Daoy (cell line): ENCODE measurements at regions not wholly inside any gene's neighbourhood (a gene's known extent, or its start where the extent isn't known, plus 50 kb on each side); places are given as distances from the start of the nearest gene placed in this dataset.
A peak's percentile ranks its signal among the peaks of the same experiment; 100 is the strongest.

Experiments
- DNase-seq: peaks from one replicate; pipeline ENCODE4 v3.0.0-alpha.2; 2015; ENCODE audit warnings: low read depth

DNA sequence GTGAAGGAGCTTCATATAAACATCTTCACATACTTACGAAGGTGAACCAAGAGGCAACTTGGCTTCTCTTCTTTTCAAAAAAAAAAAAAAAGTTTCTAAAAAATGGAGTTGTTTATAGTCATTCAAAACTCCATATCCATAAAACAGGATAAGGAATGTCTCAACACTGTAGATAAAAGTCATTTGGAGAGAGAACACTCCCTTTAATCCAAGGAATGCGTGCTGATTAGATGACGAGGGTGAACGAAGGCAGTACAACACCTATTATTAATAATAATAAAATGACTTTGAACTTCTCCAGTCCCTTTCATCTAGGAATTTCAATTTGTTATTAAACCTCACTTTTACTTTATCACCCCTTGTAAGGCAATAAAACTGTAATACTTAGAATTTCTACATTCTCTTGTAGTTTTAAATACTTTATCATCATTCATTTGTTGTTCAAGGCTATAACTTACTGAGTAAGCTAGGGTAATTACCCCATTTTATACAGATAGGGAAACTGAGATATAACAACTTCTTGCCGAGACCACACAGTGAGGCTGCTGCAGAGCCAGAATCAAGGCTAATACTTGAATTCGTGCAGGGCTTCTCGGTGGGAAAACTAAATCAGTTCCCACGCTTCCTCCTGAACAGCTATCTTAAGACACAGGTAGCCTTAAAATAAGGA lies 377.1 kb downstream of the EFNA5 start:
- no peak for DNase-seq

- DNase-seq = no peak
Measured at GRCh38 chr5:107291866-107292265, 378.9 kb downstream of the EFNA5 start.

GRCh38 chr5:107290780-107291398 lies 379.8 kb downstream of the EFNA5 start:
- DNase-seq = no peak

GRCh38 chr5:107289030-107289714 lies 381.6 kb downstream of the EFNA5 start:
- DNase-seq = no peak

- no peak for DNase-seq
Measured at GRCh38 chr5:107286447-107287098, 384.2 kb downstream of the EFNA5 start.

DNA sequence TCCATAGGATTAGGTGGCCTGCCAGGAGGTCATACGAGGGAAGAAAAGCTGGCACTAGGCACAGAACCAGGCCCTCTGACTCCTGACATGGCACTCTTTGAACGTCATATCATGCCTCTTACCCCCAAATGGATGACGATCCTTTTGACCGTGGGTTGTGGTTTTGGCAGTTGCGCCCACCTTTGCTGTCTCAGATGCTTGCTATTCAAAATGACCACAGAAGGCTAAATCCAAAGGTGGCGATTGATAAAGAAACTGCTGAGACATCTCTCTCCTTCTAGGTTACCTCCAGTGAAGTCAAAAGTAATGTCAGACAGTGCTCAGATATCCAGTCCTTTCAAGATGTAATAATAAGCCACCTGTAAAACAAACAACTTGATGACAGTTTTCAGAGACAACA lies 385.0 kb downstream of the EFNA5 start:
- peak; percentile 75 for DNase-seq

GRCh38 chr5:107284822-107285525 lies 385.8 kb downstream of the EFNA5 start:
- DNase-seq = peak; percentile 83

DNA sequence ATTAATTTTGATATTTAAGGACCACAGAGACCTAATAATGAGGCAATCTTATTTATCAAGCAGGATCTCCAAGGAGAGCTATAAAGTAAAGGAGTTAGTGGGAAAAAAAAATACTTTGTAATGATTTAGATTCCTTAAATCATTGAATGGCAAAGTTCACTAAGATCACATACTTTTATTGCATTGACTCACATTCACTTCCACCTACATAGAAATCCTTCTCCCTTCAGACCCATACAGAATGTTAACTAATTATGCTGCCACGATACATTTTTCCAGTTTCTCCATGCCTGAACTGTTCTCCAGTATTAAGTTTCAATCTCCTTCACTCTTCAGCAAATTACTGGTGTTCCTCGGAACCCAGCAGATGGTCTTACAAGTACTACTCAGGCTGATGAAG lies 388.7 kb downstream of the EFNA5 start:
- DNase-seq = no peak

- DNase-seq = no peak
Measured at GRCh38 chr5:107278774-107279173, 392.0 kb downstream of the EFNA5 start.

GRCh38 chr5:107277485-107278125 lies 393.1 kb downstream of the EFNA5 start:
- DNase-seq = no peak

DNA sequence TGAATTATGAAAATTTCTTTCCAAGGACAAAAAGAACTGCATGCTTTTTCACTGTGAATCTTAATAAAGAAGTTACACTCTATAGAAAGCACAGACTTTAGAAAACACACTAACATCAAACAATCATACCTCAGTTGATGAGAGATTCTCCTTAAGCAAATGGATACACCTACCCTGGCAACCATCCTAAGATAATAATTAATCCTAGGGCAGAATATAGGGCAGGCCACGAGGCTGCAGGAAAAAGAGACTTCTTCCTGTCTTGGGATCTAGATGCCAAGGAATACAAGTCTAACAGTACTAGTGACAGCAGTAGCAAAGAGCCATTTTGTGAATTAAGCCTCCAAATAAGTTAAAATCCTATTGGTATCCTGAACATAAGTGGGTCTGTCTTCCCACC lies 395.4 kb downstream of the EFNA5 start:
- DNase-seq = no peak

GRCh38 chr5:107274571-107274970 lies 396.2 kb downstream of the EFNA5 start:
- DNase-seq = no peak

DNA sequence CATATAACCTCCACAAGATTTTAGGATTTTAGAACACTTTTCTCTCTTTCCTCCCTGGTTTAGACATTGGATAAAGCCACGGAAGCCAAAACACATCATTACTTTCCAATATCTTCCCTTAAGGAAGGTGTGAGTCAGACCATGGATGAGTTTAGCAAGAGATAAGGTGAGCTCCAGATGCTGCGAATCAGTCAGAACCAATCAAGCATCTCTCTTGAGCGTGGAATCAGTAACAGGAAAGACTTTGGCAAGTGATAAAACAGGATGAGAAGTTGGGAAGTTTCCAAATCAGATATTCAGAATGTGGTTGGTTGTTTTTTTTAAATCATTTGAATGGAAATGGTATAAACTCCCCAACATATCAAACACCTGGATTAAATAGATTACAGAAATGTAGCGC lies 397.8 kb downstream of the EFNA5 start:
- peak; percentile 27 for DNase-seq

GRCh38 chr5:107272509-107272908 lies 398.2 kb downstream of the EFNA5 start:
- no peak for DNase-seq

- DNase-seq = no peak
Measured at GRCh38 chr5:107271682-107272350, 398.9 kb downstream of the EFNA5 start.

GRCh38 chr5:107270561-107270960 lies 400.2 kb downstream of the EFNA5 start:
- DNase-seq = no peak

- DNase-seq = no peak
Measured at GRCh38 chr5:107269678-107270077, 401.1 kb downstream of the EFNA5 start.

- no peak for DNase-seq
Measured at GRCh38 chr5:107269256-107269655, 401.5 kb downstream of the EFNA5 start.

DNA sequence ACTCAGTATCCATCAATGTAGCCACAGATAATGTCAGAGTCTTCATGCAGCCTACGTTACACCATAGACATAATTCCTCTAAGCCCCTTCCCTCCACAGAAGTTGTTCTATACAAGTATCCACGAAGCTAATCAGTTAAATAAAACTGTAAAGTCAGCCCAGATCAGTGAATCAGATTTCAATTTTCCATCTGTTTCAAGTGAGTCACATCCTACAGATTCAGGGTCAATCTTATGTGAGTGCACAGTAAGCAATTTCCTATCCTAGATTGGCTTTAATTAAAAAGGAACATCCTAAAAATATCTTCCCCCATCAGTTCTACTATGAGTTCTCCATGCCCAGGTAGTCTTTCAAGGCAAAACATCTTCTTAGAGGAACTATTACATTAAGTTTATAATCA lies 402.5 kb downstream of the EFNA5 start:
- no peak for DNase-seq

DNA sequence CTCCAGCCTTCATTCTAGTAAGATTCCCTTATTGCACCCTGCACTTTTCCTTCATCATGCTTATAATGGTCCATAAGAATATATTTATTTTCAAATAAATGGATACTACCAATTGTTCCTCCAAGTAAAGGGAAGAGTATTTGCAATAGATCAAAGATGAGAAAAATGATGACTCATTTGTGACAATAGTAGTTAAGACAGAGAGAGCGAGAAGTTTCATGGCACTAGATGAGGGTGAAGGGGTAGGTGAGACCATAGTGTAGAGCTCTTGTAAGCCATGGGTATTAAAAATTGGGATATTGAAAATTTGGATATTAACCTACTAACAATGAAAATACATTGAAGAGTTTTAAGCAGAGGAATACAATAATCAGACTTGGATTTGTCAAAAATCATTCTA lies 404.6 kb downstream of the EFNA5 start:
- DNase-seq = no peak

- DNase-seq = no peak
Measured at GRCh38 chr5:107265193-107265592, 405.5 kb downstream of the EFNA5 start.
